ENCODE measurements at regions not wholly inside any gene's neighbourhood (a gene's known extent, or its start where the extent isn't known, plus 50 kb on each side); places are given as distances from the start of the nearest gene placed in this dataset.
"Not testable (repeated sequence)": the region's sequence is repeated elsewhere in the genome, so short reads cannot be mapped to it uniquely, and the experiment has no call there.

GRCh38 chr21:22311741-22312462 lies 1313.7 kb downstream of the NCAM2 start:
- no peak for DNase-seq

GRCh38 chr21:22314963-22315362 lies 1316.8 kb downstream of the NCAM2 start:
- DNase-seq: no peak

DNA sequence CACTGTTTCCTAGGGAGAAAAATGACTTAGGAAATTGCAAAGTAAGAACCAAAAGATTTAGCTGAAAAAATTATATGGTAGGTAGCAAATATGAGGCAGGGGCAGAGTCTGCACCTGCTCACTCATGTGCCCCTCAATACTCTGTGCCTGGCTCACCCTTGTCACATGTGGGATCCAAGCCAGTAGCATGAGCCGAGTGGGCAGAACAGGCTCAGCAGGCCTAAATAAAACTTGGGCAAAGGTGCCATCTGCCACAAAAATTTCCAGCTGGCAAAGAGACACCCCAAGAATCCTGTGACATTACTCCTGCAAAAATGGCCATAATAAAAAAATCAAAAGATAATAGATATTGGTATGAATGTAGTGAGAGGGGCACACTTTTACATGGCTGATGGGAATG lies 1321.2 kb downstream of the NCAM2 start:
- DNase-seq: no peak

DNA sequence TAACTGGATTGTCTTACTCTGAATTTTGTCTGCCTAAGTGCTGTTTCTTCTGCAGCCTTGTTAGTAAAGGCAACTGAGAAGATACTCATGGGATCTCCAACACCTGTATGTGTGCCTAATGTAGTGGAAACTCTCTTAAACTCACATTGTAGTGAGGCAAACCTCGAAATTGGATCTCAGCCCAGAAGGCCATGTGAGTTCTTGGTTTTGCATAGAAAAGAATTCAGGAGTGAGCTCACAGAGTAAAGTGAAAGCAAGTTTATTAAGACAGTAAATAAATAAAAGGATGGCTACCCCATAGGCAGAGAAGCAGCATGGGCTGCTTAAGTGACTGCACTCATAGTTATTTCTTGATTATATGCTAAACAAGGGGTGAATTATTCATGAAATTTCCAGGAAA lies 1344.7 kb downstream of the NCAM2 start:
- peak; percentile 85 for DNase-seq

DNA sequence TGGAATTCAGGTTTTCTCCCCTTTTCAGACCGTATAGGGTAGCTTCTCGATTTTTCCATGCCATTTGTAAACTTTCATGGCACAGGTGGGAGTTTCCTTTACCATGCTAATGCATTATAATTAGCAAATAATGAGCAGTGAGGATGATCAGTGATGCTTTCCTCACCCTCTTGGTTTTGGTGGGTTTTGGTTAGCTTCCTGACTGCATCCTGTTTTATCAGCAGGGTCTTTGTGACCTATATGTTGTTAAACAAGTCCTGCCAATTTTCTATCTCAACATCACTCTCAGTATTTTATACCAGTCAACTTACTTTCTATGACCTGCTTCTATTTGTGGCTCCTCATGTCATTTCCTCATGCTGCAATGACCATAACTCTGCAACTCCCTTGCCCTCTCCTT lies 1345.1 kb downstream of the NCAM2 start:
- no peak for DNase-seq

DNA sequence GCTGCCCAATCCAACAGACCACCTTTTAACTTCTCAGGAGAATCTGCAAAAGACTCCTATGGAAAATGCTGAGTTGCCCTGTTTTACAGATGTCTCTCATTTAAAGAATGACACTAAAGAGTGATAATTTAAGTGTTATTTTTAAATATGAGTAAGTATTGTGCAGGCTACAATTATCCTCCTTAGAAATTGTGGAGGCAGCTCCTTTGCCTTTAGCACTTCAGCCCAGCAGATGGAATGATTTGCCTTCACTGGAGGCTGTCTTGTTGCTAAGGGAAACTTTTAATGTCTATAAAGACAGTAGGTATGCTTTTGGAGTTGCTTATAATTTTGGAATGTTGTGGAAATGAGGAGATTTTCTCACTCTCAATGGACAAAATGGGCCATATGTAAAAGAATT lies 1345.5 kb downstream of the NCAM2 start:
- no peak for DNase-seq

DNA sequence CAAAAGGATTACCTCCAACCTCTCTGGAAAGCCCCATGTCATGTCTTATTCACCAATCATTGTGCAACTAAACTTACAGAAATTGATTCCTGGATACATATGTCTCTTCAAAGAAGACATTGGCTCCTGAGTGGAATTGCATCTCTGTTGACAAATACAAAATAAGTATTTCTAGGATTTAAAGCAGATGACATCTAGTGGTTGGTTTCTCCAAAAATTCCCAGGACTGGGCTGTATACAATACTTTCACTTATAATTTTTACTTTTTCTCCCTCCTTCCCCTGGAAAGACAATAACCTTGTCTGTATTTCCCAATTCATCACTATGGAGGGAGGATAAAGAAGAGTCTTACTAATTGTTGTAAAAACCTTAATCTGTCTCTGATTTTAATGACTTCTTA lies 1347.4 kb downstream of the NCAM2 start:
- no peak for DNase-seq

GRCh38 chr21:22346576-22346975 lies 1348.4 kb downstream of the NCAM2 start:
- DNase-seq: no peak

- no peak for DNase-seq
Measured at GRCh38 chr21:22351076-22351475, 1352.9 kb downstream of the NCAM2 start.

DNA sequence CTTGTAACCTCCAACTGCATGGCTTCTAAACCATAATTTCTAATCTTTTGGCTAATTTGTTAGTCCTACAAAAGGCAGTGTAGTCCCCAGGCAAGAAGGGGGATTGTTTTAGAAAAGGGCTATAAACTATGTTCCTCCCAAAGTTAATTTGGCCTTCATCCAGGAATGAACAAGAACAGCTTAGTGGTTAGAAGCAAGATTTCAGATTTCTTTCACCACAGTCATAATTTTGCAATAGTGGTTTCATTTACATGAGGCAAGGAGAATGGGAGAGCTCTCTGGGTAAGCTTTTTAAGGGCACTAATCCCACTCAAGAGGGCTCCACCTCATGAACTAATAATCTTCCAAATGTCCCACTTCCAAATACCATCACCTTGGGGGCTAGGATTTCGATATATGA lies 1353.9 kb downstream of the NCAM2 start:
- no peak for DNase-seq

DNA sequence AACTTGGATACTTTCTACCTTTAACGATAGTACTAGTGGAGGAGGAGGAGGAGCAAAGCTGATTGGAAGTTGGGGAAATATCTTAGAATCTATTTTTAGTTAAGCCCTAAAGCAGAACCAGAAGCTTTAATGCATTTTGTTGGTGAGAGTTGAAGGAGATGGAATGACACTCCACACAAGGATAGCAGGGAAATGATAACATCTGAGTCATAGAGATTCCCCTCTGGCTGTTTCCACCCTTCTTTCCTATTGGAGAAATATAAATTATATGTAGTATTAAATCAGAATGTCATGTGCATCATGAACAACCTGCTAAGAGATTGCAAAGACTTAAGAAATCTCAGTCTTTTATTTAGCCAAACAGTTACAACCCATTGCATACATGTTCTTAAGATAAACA lies 1357.7 kb downstream of the NCAM2 start:
- DNase-seq: no peak

GRCh38 chr21:22356663-22357062 lies 1358.5 kb downstream of the NCAM2 start:
- no peak for DNase-seq

- not testable (repeated sequence) for DNase-seq
Measured at GRCh38 chr21:22359599-22359998, 1361.4 kb downstream of the NCAM2 start.

DNA sequence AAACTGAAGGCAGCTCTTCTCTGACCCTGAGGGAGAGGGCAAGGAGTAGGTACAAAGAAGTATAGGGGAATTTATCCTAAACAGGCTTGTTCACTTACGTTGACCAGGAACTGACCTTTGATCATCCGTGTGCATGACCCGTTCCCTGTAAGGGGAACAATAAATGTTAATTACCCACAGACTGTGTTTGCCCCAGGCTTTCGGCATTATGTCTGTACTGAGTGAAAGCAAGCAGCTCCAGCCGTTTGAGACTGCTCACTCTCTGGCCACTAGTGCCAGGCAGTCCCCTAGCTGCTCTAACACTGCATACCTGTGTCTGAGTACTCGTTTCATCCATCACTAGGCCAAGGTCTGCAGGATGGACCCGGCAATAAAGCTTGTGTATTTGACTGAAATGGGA lies 1365.3 kb downstream of the NCAM2 start:
- DNase-seq: no peak

DNA sequence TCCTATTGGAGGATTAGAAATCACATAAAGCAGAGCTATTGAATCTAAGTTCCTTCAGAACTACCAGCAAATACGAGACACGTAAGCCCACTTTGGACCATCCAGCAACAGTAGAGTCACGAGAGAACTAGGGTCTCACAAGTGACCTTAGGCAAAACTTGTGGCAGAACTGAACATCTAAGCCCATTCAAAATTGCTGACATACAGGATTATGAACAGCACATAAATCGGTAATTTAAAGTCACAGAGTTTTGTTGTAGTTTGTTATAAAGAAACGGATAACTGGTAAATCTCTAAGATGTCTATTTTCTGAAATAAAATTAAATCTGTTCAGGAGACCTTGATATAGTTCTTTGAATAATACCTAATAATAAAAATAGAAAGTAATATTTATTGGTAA lies 1366.0 kb downstream of the NCAM2 start:
- DNase-seq: no peak

- peak; percentile 3 for DNase-seq
Measured at GRCh38 chr21:22374218-22374969, 1376.2 kb downstream of the NCAM2 start.

DNA sequence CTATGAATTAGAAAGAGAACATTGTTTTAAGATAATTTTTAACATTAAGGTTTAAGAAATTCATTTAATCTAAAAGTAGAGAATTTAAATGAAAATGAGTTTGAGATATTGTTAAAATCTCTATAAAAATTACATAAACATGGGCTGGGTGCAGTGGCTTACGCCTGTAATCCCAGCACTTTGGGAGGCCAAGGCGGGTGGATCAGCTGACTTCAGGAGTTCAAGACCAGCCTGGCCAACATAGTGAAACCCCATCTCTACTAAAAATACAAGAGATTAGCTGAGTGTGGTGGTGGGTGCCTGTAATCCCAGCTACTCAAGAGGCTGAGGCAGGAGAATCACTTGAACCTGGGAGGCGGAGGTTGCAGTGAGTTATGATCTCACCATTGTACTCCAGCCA lies 1379.6 kb downstream of the NCAM2 start:
- DNase-seq: not testable (repeated sequence)

DNA sequence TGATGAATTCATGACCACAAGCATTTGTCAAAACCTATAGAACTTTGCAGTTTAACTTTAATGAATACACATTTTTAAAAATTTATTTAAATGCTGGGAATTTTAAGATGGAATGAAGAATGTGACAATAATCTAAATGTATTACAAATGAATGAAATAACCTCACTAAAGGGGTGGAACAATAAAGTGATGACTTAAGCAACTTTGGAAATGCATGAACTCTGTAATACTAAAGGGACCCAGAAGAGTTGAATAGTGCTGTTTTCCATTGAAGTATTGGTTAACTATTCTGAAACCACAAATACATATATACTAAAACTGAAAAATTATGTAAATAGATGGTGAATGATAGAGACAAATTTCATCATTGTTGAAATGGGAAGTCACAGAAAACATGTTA lies 1395.1 kb downstream of the NCAM2 start:
- DNase-seq: no peak

GRCh38 chr21:22395965-22396364 lies 1397.8 kb downstream of the NCAM2 start:
- no peak for DNase-seq

GRCh38 chr21:22399681-22400514 lies 1401.7 kb downstream of the NCAM2 start:
- no peak for DNase-seq

DNA sequence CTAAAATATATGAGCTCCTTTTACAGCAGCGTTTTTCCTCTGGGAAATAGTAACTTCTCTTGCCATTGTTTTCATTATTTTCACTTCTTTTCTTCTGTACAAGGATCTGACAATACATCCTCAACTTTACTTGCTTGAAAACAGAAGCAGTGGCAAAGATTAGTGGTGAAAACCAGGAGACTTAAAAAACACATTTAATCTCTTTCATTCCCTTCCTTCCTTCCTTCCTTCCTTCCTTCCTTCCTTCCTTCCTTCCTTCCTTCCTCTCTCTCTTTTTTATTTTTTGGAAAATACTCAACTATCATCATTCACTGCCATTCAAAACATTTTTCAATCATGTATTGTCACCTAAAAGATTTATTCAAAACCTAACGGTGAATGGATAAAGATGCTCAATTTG lies 1411.4 kb downstream of the NCAM2 start:
- no peak for DNase-seq

- no peak for DNase-seq
Measured at GRCh38 chr21:22416555-22416954, 1418.3 kb downstream of the NCAM2 start.

GRCh38 chr21:22421416-22422180 lies 1423.4 kb downstream of the NCAM2 start:
- no peak for DNase-seq

All from COR-L47 (cell line).